GM21825 (cell line): ENCODE measurements at regions not wholly inside any gene's neighbourhood (a gene's known extent, or its start where the extent isn't known, plus 50 kb on each side); places are given as distances from the start of the nearest gene placed in this dataset.

ENCODE experiments used
- ATAC-seq: cut with Tn5 transposase; IDR thresholded peaks from one replicate; pipeline ENCODE4 v1.9.1; 2021; ENCODE audit warnings: mild to moderate bottlenecking, moderate library complexity; ENCODE audit not compliant: unreplicated experiment

- ATAC-seq = no peak
Measured at GRCh38 chr9:115957585-115957984, 196.0 kb upstream of the PAPPA start.

GRCh38 chr9:115964710-115965347 lies 188.8 kb upstream of the PAPPA start:
- no peak for ATAC-seq

GRCh38 chr9:115966660-115967059 lies 186.9 kb upstream of the PAPPA start:
- ATAC-seq = no peak

- no peak for ATAC-seq
Measured at GRCh38 chr9:115969096-115969495, 184.5 kb upstream of the PAPPA start.

DNA sequence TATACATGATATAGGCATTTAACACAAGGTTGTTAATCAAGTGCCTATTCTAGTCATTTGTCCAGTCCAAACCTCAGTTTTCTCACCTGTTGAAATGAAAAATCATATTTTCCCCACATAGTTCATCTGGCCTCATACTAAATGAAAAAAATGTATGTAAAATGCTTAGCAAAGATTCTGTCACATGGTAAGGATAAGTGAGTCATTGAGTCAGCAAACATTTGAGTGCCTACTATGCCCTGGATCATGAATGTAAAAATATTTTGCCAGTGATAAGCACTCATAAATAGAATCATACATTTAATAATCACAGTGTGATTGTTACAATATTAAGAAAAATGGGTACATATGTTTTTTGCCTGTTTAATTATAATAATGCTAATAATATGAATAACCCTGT lies 181.2 kb upstream of the PAPPA start:
- ATAC-seq = no peak

GRCh38 chr9:115972843-115973595 lies 180.6 kb upstream of the PAPPA start:
- no peak for ATAC-seq

GRCh38 chr9:115976781-115977180 lies 176.8 kb upstream of the PAPPA start:
- ATAC-seq = no peak

DNA sequence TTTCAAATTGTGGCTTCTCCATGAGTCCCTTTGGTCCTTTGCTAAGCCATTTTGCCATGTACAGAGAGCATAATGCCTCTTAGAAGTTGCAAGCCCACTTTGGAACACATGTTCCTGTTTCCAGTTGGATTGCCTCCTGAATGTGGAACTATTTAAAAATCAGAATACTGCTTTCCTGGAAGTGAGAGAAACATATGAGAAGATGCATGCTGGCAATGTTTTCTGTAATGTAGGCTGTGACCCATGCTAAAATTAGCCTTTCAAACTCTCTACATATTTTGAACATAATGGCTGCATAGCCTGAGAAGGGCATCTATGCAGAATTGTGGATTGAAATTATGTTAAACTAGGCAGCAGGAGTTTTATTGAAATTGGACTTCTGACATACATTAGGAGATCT lies 175.5 kb upstream of the PAPPA start:
- no peak for ATAC-seq

GRCh38 chr9:115978659-115979096 lies 174.9 kb upstream of the PAPPA start:
- no peak for ATAC-seq

DNA sequence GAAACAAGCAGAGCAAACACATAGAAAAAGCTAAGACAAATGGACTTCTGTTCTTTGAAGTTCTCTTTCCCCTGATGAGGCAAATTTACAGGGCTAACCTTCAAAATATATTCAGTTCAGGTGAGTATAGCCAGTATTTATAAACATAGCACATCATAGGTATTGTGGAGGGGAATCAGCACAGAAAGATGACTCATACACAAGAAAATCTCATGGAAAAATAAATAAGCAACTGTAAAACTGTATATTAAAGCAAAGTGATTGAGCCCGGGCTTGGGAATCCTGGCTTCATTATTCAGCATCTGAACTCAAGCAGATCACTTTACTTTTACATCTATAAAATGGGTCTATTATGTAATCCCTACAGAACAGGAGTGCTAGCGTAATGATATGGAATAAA lies 173.5 kb upstream of the PAPPA start:
- no peak for ATAC-seq

DNA sequence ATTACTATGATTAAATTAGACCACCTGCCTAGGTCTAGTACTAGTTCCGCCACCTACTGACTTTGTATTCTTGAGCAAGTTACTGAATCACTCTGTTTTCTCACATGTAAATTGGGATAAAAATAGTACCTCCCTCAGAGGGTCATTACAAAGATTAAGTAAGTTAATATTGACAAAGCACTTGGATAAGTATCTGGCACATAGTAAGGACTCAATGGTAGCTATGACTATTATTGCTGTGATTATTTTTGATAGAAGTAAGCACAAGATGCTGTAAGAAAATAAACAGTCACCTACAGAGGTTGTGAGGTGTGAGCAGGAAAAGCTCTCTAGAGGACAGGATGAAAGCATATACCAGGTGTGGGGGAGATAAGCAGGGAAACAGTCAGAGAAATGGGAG lies 173.1 kb upstream of the PAPPA start:
- ATAC-seq = no peak

DNA sequence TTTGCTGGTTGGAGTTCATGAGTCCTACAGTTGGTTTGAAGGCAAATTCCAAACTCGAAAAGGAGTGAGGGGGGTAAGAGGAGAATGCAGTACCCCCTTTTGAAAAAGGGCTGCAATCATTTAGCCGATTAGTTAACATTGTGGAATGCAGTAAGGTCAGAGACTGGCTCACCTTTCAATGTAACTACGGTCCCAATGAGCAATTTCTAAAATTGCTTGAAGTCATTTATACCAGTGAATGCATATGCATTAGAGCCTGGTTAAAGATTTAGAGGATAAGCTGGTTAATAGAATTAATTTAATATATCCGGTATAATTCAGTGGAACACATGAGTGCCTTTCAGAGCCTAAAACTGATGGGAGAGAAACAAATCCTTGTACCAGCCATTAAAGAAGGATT lies 172.6 kb upstream of the PAPPA start:
- no peak for ATAC-seq

GRCh38 chr9:115983366-115983765 lies 170.2 kb upstream of the PAPPA start:
- no peak for ATAC-seq

DNA sequence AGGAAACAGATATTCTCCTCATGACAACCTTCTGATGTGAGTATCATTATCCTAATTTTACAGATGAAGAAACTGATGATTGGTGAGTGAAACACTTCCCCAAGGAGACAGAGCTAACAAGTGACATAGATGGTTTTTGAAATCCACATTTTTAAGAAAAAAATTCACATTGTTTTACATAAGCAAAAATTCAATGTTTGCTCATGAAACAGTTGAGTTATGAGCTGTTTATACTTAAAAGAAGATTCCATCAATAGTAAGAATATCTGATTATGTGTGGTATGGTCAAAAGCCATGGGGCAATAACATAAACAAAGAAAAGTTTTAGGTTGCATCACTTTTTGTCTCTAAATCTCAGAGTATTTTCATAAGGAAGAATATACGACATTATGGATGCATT lies 167.9 kb upstream of the PAPPA start:
- ATAC-seq = no peak

DNA sequence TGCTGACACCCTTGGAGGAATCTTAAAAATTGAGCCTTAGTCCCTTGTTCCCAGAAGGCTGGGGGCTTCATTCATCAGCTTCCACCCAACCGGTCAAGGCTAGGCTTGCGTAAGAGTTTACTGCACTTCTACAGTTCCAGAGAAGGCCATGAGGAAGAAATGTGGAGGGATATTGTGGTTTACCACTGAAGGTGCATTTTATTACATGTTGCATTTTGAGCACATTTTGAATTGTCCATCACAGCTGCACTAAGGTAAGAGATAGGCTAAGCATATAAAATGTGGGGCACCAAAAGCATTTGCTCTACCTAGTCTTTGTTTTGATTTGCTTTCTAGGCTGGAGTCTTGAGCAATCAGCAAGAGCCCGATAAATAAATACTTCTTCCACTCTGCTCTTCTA lies 167.1 kb upstream of the PAPPA start:
- ATAC-seq = no peak

GRCh38 chr9:115988701-115989100 lies 164.9 kb upstream of the PAPPA start:
- no peak for ATAC-seq

- ATAC-seq = no peak
Measured at GRCh38 chr9:115989831-115990230, 163.8 kb upstream of the PAPPA start.

GRCh38 chr9:115992834-115993233 lies 160.8 kb upstream of the PAPPA start:
- ATAC-seq = no peak

DNA sequence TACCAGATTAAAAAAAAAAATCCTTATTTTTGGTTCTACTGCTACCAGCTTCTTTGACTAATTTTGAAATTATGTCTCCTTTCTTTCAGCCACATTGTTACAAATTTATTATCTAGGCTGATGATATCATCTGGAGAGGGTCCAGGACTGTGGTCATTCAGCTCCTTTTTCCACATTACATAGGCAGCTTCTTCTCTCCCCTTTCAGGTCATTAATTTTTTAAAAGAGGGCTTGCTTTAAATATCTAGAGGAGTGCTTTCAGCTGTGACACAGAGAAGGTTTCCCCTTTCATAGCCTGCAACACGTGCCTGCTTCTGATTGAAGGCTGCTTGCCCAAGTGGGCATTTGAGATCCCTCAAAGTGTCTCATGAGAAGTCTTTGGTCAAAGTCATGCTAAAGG lies 155.7 kb upstream of the PAPPA start:
- no peak for ATAC-seq

DNA sequence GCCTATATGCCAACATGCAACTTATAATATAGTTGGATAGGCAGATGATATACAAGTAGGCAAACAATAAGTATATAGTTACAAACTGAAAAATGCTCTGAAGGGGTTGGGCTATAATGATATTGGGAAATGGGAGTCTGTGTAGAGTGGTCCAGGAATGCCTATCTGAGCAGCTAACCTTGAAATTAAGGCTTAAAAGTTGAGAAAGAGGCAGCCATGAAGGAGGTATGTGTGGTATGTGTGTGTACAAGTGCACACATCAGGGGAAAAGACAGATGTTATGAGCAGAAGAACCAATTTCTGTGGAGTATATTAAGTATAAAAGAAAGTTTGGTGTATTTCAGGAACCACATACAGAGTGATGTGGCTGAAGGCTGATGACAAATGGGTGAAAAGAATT lies 154.9 kb upstream of the PAPPA start:
- ATAC-seq = no peak

DNA sequence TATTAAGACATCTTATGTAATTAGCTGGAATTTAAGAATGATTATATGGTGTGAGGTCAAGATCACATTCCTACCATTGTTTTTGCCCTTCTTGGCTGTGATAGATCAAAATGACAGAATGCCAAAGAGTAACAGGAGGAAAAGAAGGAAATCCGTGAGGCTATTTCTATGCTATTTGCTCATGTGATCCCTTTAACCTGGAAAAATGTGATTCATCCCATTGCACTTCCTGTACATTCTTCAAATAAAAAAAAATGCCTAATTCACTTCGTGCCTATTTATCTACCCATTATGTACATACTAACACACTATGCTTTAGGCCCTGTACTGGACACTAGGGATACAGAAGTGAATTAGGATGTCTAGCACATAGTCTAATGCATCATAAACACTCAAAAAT lies 154.1 kb upstream of the PAPPA start:
- no peak for ATAC-seq

- ATAC-seq = no peak
Measured at GRCh38 chr9:116000748-116001329, 152.8 kb upstream of the PAPPA start.
